HCT116 (cell line): ENCODE measurements at regions not wholly inside any gene's neighbourhood (a gene's known extent, or its start where the extent isn't known, plus 50 kb on each side); places are given as distances from the start of the nearest gene placed in this dataset.

Experiments
- ATAC-seq: fragments of 200-7000 bp; cut with Tn5 transposase; 2 replicates; pipeline ENCODE4 v1.9.1; 2020; ENCODE audit warnings: mild to moderate bottlenecking, moderate library complexity
- BruUV-seq: library from RNA; stranded (reverse); fragments of 400-500 nt; replicated peaks from 2 replicates; lab custom pipeline; 2021; lab: Mats Ljungman, UMichigan
- CTCF ChIA-PET: fragments of 300-600 bp; sonication (Branson Sonifier 250); formaldehyde crosslinking; loops from one replicate; lab custom pipeline; 2021; ENCODE audit warnings: antibody characterized with exemption; lab: Charles Lee
- POLR2A ChIA-PET: fragments of 300-600, 350-600 bp; sonication (Branson Sonifier 250); formaldehyde crosslinking; loops from one replicate; lab custom pipeline; 2021; ENCODE audit warnings: antibody characterized with exemption; lab: Charles Lee
- RAD21 ChIA-PET, 2 experiments: fragments of 300-600 bp; sonication (Branson Sonifier 250); formaldehyde crosslinking; loops; one replicate each; lab custom pipeline; 2023; ENCODE audit warnings: low total read pairs in 2 of 2; ENCODE audit not compliant: uncharacterized antibody in 2 of 2, unreplicated experiment in 2 of 2, low non-redundant PET in 1 of 2; lab: Charles Lee
- DNase-seq: peaks from one replicate; pipeline ENCODE4 v3.0.0-alpha.2; 2010; ENCODE audit warnings: low read depth, low spot score
- H2AFZ ChIP-seq: fragments of 200-600 bp; shearing (Covaris generic), sonication (generic); 2 replicates; pipeline ENCODE4 v1.6.1; 2017; ENCODE audit warnings: low read depth, mixed run types, mixed read lengths, antibody characterized with exemption, low read length; ENCODE audit not compliant: poor library complexity, severe bottlenecking
- H3K27ac ChIP-seq: 2 replicates; pipeline ENCODE4 v1.5.1; 2012; ENCODE audit warnings: low read depth, low read length
- H3K27me3 ChIP-seq: fragments of 200-600 bp; sonication (generic); 2 replicates; pipeline ENCODE4 v1.6.1; 2016; ENCODE audit warnings: mixed run types, low read length, mixed read lengths; ENCODE audit not compliant: insufficient read depth
- H3K36me3 ChIP-seq, 2 experiments: fragments of 200-500 bp in 1 of 2; fragments of 200-600 bp in 1 of 2; sonication (Bioruptor generic) in 1 of 2; sonication (generic) in 1 of 2; 2 replicates each; pipeline versions ENCODE4 v1.5.1 to v1.6.1; 2014 to 2016; ENCODE audit warnings: low read length in 2 of 2, inconsistent platforms in 1 of 2, mixed read lengths in 1 of 2, mixed run types in 1 of 2; ENCODE audit not compliant: insufficient read depth in 2 of 2, control insufficient read depth in 1 of 2
- H3K4me1 ChIP-seq, 2 experiments: fragments of 200-600 bp in 1 of 2; sonication (generic) in 1 of 2; 2 replicates each; pipeline versions ENCODE4 v1.5.1 to v1.6.1; 2012 to 2017; ENCODE audit warnings: low read length in 2 of 2, inconsistent platforms in 1 of 2, mild to moderate bottlenecking in 1 of 2, mixed read lengths in 1 of 2, mixed run types in 1 of 2, moderate library complexity in 1 of 2; ENCODE audit not compliant: insufficient read depth in 2 of 2, control insufficient read depth in 1 of 2
- H3K4me2 ChIP-seq: fragments of 200-600 bp; sonication (generic); 2 replicates; pipeline ENCODE4 v1.6.1; 2017; ENCODE audit warnings: mixed run types, low read length, mixed read lengths
- H3K4me3 ChIP-seq, 2 experiments: fragments of 200-600 bp in 1 of 2; sonication (generic) in 1 of 2; replicated peaks in 1 of 2; 2 replicates each; pipeline ENCODE4 v1.5.1; 2011 to 2016; ENCODE audit warnings: low read length in 2 of 2, control low read depth in 1 of 2, low read depth in 1 of 2, mild to moderate bottlenecking in 1 of 2, mixed read lengths in 1 of 2, mixed run types in 1 of 2
- H3K79me2 ChIP-seq: fragments of 200-600 bp; sonication (generic); 2 replicates; pipeline ENCODE4 v1.6.1; 2017; ENCODE audit warnings: mild to moderate bottlenecking, mixed run types, low read length, moderate library complexity, mixed read lengths; ENCODE audit not compliant: insufficient read depth
- H3K9ac ChIP-seq: fragments of 200-600 bp; sonication (generic); 2 replicates; pipeline ENCODE4 v1.6.1; 2016; ENCODE audit warnings: low read length, mixed read lengths
- H3K9me2 ChIP-seq: fragments of 200-600 bp; sonication (generic), shearing (Covaris generic); 2 replicates; pipeline ENCODE4 v1.6.1; 2017; ENCODE audit warnings: mixed run types, mild to moderate bottlenecking, moderate library complexity; ENCODE audit not compliant: insufficient read depth
- H3K9me3 ChIP-seq, 2 experiments: fragments of 200-500 bp in 1 of 2; fragments of 200-600 bp in 1 of 2; sonication (Bioruptor generic) in 1 of 2; sonication (generic) in 1 of 2; 2 replicates each; pipeline ENCODE4 v1.6.1; 2014 to 2017; ENCODE audit warnings: low read length in 2 of 2, mixed read lengths in 2 of 2, inconsistent platforms in 1 of 2, low read depth in 1 of 2, mild to moderate bottlenecking in 1 of 2, mixed run types in 1 of 2, moderate library complexity in 1 of 2; ENCODE audit not compliant: control insufficient read depth in 1 of 2, insufficient read depth in 1 of 2
- H4K20me1 ChIP-seq: fragments of 200-600 bp; sonication (generic), shearing (Covaris generic); 2 replicates; pipeline ENCODE4 v1.6.1; 2017; ENCODE audit warnings: mixed run types, mild to moderate bottlenecking, moderate library complexity; ENCODE audit not compliant: insufficient read depth
- CBX3 ChIP-seq: IDR thresholded peaks from 2 replicates; pipeline ENCODE4 v1.6.1; 2012; ENCODE audit warnings: low read depth
- CEBPB ChIP-seq: IDR thresholded peaks from 2 replicates; pipeline ENCODE4 v1.6.1; 2012; ENCODE audit warnings: low read depth
- CTCF ChIP-seq, 3 experiments: fragments of 200-600 bp in 1 of 3; sonication (generic) in 1 of 3; IDR thresholded peaks in 2 of 3; conservative IDR thresholded peaks in 1 of 3; 2 replicates each; pipeline ENCODE4 v1.5.1; 2012 to 2017; ENCODE audit warnings: low read depth in 2 of 3, low read length in 2 of 3, antibody characterized with exemption in 1 of 3, borderline replicate concordance in 1 of 3, control low read depth in 1 of 3, mild to moderate bottlenecking in 1 of 3, mixed read lengths in 1 of 3, mixed run types in 1 of 3, moderate library complexity in 1 of 3; ENCODE audit not compliant: insufficient read depth in 1 of 3
- EGR1 ChIP-seq: IDR thresholded peaks from 2 replicates; pipeline ENCODE4 v1.6.1; 2012; ENCODE audit warnings: low read depth
- EZH2 ChIP-seq: fragments of 200-600 bp; sonication (generic); IDR thresholded peaks from 2 replicates; pipeline ENCODE4 v1.6.1; 2017; ENCODE audit warnings: antibody characterized with exemption, mixed run types
- EZH2phosphoT487 ChIP-seq: fragments of 200-600 bp; IDR thresholded peaks from 2 replicates; pipeline ENCODE4 v1.6.1; 2018; ENCODE audit warnings: antibody characterized with exemption, borderline replicate concordance
- FOSL1 ChIP-seq: IDR thresholded peaks from 2 replicates; pipeline ENCODE4 v1.6.1; 2012; ENCODE audit warnings: low read depth
- MAX ChIP-seq: IDR thresholded peaks from 2 replicates; pipeline ENCODE4 v1.6.1; 2012
- POLR2A ChIP-seq: IDR thresholded peaks from 2 replicates; pipeline ENCODE4 v1.7.0; 2011; ENCODE audit warnings: borderline replicate concordance; ENCODE audit not compliant: insufficient read depth, insufficient read length; ENCODE audit errors: extremely low read depth
- POLR2AphosphoS5 ChIP-seq: IDR thresholded peaks from 2 replicates; pipeline ENCODE4 v1.6.1; 2011; ENCODE audit warnings: mild to moderate bottlenecking, low read depth, low read length, moderate library complexity
- RAD21 ChIP-seq: IDR thresholded peaks from 2 replicates; pipeline ENCODE4 v1.6.1; 2012; ENCODE audit warnings: low read depth, mild to moderate bottlenecking
- REST ChIP-seq: IDR thresholded peaks from 2 replicates; pipeline ENCODE4 v1.6.1; 2012; ENCODE audit warnings: low read depth
- SRF ChIP-seq: IDR thresholded peaks from 2 replicates; pipeline ENCODE4 v1.6.1; 2012; ENCODE audit warnings: low read depth
- TCF7L2 ChIP-seq: IDR thresholded peaks from 2 replicates; pipeline ENCODE4 v1.7.0; 2011; ENCODE audit warnings: borderline replicate concordance, inconsistent platforms; ENCODE audit not compliant: insufficient read depth, insufficient read length; ENCODE audit errors: extremely low read depth
- YY1 ChIP-seq: IDR thresholded peaks from 2 replicates; pipeline ENCODE4 v1.6.1; 2011; ENCODE audit warnings: low read length, low read depth, moderate library complexity, mild to moderate bottlenecking; ENCODE audit not compliant: insufficient replicate concordance; ENCODE audit errors: extremely low read depth
- ZFX ChIP-seq: fragments of 450-650 bp; IDR thresholded peaks from 2 replicates; pipeline ENCODE4 v1.6.1; 2017
- ZNF274 ChIP-seq: fragments of 200-500 bp; sonication (Bioruptor generic); IDR thresholded peaks from 2 replicates; pipeline ENCODE4 v1.6.1; 2014; ENCODE audit warnings: mild to moderate bottlenecking, low read depth, low read length, inconsistent platforms
- intact Hi-C: fragments of 100-400 bp; cut with micrococcal nuclease; formaldehyde crosslinking; loops from 2 replicates; pipeline ENCODE4 v1.10.0; 2022
- TF ChIP-seq, protein P1 (sequence below): IDR thresholded peaks from 2 replicates; pipeline ENCODE4 v1.6.1; 2011; ENCODE audit warnings: mild to moderate bottlenecking, low read length, moderate library complexity; ENCODE audit not compliant: insufficient replicate concordance; ENCODE audit errors: extremely low read depth
- TF ChIP-seq, protein P2 (sequence below): IDR thresholded peaks from 2 replicates; pipeline ENCODE4 v1.6.1; 2012

DNA sequence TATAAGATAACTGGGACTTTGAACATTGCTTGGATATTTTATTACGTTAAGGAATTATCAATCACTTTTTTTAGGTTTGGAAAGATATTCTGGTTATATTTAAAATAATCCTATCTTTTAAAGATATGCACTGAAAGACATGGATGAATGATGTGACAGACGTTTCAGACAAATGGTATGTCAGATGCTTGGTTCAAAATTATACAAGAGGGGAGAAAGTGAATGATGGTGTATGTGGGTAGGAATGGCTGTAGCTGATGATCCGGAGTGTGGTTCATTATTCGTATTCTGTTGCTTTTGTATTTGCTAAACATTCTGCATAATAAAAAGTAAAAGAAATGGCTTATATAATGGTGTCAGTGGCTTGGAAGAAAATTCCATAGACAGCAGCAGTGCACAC is 51.0 kb upstream of the SNRPB2 start:
- no peak for ATAC-seq
- POLR2A ChIA-PET: no interaction called here
- RAD21 ChIA-PET: no interaction called here

More for the DNA sequence above, 51.0 kb upstream of the SNRPB2 start:
- Histone ChIP-seq H3K4me1 (no peaks in the 10 kb centered on the region), H3K27me3 (no peaks in the 10 kb centered on the region), H3K36me3 (no peaks in the 10 kb centered on the region), H3K27ac (no peak overlapping the region), H3K9me3 (no peaks in the 10 kb centered on the region), H3K4me3 (no peak overlapping the region), H3K9me2 (no peaks in the 10 kb centered on the region), H4K20me1 (no peaks in the 10 kb centered on the region), H3K9ac (no peak overlapping the region), H3K4me2 (no peak overlapping the region), H3K79me2 (no peaks in the 10 kb centered on the region), H2AFZ (no peak overlapping the region)
- TF ChIP-seq EGR1 (no peak), CBX3 (no peak), TCF7L2 (no peak), SRF (no peak), YY1 (no peak), REST (no peak), CTCF (IDR thresholded peaks at IDR 0.05 in 2 of 3, conservative IDR thresholded peaks at IDR 0.05 in 1 of 3; ENCODE audit: borderline replicate concordance in 1 of 3, insufficient read depth in 1 of 3, low read depth in 2 of 3, low read length in 2 of 3) (no peak), EZH2 (no peak), CEBPB (no peak), RAD21 (no peak), ZFX (no peak), EZH2phosphoT487 (no peak), FOSL1 (no peak), POLR2A (no peak), MAX (no peak), ZNF274 (no peak), POLR2AphosphoS5 (no peak)
- TF ChIP-seq, protein P1, sequence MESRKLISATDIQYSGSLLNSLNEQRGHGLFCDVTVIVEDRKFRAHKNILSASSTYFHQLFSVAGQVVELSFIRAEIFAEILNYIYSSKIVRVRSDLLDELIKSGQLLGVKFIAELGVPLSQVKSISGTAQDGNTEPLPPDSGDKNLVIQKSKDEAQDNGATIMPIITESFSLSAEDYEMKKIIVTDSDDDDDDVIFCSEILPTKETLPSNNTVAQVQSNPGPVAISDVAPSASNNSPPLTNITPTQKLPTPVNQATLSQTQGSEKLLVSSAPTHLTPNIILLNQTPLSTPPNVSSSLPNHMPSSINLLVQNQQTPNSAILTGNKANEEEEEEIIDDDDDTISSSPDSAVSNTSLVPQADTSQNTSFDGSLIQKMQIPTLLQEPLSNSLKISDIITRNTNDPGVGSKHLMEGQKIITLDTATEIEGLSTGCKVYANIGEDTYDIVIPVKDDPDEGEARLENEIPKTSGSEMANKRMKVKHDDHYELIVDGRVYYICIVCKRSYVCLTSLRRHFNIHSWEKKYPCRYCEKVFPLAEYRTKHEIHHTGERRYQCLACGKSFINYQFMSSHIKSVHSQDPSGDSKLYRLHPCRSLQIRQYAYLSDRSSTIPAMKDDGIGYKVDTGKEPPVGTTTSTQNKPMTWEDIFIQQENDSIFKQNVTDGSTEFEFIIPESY: no peak
- TF ChIP-seq, protein P2, sequence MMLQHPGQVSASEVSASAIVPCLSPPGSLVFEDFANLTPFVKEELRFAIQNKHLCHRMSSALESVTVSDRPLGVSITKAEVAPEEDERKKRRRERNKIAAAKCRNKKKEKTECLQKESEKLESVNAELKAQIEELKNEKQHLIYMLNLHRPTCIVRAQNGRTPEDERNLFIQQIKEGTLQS: no peak
- BruUV-seq: no TSS peak
- intact Hi-C loops: no loop called here
- CTCF ChIA-PET: no interaction called here
- no peak for DNase-seq
